AG09309 (cell line): ENCODE measurements at regions not wholly inside any gene's neighbourhood (a gene's known extent, or its start where the extent isn't known, plus 50 kb on each side); places are given as distances from the start of the nearest gene placed in this dataset.

Source experiments
- DNase-seq: peaks from one replicate; pipeline ENCODE4 v3.0.0-alpha.2; 2010; ENCODE audit warnings: low read depth
- H3K4me3 ChIP-seq: 2 replicates; pipeline ENCODE4 v1.5.1; 2011; ENCODE audit warnings: mild to moderate bottlenecking, low read depth, low read length, moderate library complexity; ENCODE audit not compliant: control insufficient read depth
- TF ChIP-seq, protein P1 (sequence below): IDR thresholded peaks from 2 replicates; pipeline ENCODE4 v1.5.1; 2011; ENCODE audit warnings: mild to moderate bottlenecking, low read depth, low read length, inconsistent platforms; ENCODE audit not compliant: insufficient read depth, control insufficient read depth; ENCODE audit errors: missing control alignments

DNA sequence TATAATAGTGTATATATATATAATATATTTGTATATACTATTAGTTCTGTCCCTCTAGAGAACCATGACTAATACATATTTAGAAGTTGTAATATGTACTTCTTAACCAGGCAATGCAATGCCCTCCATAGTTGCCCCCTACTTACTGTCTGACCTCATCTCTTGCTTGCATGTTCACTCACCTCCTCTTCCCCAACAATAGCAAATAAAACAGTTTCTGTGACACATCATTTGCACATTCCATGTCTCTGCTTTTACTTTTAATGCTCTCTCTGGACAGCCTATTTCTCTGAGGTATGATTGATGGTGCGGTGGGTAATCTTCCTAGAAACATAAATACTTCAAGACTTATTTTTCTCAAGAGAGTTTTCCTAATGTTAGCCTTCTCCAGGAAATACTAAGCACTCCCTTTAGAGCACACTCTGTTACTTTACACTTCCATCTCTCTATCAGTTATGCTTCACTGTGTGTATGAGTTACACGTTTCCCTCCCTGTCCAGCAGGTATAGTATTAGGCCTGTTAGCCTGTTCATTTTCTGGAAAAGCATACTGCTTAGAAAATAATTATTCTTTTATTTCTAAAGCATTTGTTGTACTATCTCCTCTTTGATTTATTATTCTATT, 295.6 kb upstream of the LRATD1 start:
- H3K4me3 ChIP-seq: no peak overlapping the region
- TF ChIP-seq, protein P1, sequence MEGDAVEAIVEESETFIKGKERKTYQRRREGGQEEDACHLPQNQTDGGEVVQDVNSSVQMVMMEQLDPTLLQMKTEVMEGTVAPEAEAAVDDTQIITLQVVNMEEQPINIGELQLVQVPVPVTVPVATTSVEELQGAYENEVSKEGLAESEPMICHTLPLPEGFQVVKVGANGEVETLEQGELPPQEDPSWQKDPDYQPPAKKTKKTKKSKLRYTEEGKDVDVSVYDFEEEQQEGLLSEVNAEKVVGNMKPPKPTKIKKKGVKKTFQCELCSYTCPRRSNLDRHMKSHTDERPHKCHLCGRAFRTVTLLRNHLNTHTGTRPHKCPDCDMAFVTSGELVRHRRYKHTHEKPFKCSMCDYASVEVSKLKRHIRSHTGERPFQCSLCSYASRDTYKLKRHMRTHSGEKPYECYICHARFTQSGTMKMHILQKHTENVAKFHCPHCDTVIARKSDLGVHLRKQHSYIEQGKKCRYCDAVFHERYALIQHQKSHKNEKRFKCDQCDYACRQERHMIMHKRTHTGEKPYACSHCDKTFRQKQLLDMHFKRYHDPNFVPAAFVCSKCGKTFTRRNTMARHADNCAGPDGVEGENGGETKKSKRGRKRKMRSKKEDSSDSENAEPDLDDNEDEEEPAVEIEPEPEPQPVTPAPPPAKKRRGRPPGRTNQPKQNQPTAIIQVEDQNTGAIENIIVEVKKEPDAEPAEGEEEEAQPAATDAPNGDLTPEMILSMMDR: no peak
- no peak for DNase-seq

DNA sequence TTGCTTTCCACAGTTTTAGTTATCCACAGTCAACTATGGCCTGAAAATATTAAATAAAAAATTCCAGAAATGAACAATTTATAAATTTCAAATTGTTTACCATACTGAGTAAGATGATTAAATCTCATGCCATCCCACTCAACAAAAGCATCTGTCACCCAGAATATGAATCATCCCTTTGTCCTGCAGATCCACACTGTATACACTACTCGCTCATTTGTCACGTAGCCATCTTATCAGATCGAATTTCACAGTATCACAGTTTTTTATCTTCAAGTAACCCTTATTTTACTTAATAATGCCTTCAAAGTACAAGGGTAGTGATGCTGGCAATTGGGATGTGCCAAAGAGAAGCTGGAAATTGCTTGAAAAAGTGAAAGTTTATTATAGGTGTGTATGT, 291.8 kb upstream of the LRATD1 start:
- TF ChIP-seq, protein P1: no peak
- no peak overlapping the region for H3K4me3 ChIP-seq
- DNase-seq: no peak

DNA sequence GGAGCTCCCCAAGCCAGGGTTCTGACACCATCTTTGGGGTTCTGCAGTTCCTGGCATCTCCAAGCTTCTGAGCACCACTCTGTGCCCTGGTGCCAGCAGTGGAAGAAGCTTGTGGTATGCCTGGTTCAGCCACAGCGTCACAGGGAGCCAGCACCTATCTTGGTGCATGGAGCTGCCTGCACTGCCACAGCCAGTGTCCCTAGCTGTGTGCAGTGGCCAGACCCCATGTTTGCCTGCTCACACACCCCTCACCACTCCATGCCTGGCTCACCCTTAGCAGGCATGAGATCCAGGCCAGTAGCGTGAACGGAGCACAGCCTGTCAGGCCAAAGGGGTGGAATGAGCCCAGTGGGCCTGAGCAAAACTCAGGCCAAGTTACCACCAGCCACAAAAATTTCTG, 290.2 kb upstream of the LRATD1 start:
- no peak overlapping the region for H3K4me3 ChIP-seq
- no peak for DNase-seq
- TF ChIP-seq, protein P1: no peak

DNA sequence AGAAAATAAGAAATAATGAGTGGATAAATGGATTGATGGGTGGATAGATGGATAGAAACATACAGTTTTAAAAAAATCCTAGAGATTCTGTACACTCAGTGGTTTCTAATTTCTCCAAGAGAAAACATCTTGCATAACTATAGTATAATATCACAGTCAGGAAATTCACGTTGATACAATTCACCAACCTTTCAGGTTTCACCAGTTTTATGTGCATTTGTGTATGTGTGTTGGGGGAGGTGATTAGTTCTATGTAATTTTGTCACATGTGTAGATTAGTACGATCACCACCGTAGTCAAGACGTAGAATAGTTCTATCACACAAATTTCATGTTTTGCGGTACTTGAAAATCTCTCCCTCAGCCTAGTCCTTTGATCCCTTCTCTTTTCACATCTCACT, 288.2 kb upstream of the LRATD1 start:
- H3K4me3 ChIP-seq: no peak overlapping the region
- DNase-seq: no peak
- TF ChIP-seq, protein P1: no peak

DNA sequence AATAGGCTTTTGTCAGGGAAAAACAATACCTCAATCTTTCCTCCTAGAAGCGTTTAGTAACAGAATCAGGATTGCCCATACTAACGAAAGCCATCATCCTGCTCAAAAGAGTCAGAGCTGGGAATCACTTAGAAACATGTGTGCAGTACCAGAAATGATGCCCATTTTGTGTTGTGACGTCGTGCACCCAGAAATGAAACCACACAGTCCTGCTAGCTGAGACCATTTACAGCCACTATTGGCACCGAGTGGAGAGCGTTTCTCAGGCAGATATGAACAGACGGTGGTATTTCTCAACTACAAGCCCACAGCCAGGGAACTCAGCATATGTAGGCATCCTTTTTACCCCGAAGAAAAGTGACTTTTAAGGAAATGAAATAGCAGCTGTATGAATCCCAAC, 284.3 kb upstream of the LRATD1 start:
- H3K4me3 ChIP-seq: no peak overlapping the region
- TF ChIP-seq, protein P1: no peak
- DNase-seq: no peak

DNA sequence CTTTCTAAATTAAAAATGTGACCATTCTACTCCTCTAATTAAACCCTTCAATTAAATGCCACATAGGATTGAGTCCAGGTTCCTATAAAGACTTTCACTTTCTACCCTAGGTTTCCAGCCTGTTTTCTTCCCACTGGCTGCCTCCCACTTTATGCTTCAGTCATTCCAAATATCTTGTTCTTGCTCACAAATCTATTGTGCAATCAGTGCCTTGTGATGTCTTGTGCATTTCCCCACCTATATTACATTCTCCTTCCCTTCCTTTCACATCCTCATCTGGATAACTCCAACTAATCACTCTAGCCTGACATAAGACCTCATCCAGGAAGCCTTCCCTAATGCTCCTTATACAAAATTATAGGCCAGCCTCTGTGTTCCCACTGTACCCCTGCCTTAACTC, 281.7 kb upstream of the LRATD1 start:
- H3K4me3 ChIP-seq: no peak overlapping the region
- TF ChIP-seq, protein P1: no peak
- DNase-seq: no peak

DNA sequence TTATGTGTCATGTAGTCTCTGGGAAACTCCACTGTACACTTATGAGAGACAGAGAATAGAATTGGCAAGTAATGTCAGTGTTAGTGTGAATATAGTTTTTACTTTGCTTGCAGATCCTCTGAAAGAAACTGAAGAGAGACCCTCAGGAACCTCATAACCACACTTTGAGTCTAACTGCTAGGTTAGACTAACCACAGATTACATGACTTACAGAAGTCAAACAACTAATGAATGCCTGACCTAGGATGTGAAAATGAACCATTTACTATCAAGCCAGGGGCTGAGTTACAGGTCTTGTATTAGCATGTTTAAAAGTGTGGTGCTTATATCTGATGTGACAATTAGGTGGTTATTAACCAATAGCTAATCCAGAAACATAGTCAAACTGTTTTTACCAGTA, 280.4 kb upstream of the LRATD1 start:
- DNase-seq: no peak
- TF ChIP-seq, protein P1: no peak
- H3K4me3 ChIP-seq: no peak overlapping the region
